Mesenteric fat pad (tissue), 1 donor: ENCODE measurements at regions not wholly inside any gene's neighbourhood (a gene's known extent, or its start where the extent isn't known, plus 50 kb on each side); places are given as distances from the start of the nearest gene placed in this dataset.
"Not testable (repeated sequence)": the region's sequence is repeated elsewhere in the genome, so short reads cannot be mapped to it uniquely, and the experiment has no call there.

ENCODE experiments used
- DNase-seq: peaks from one replicate; pipeline ENCODE4 v3.0.0-alpha.2; 2020; ENCODE audit warnings: low spot score
- donor health status: DM: yes; HTN: yes; CAD: no.

DNA sequence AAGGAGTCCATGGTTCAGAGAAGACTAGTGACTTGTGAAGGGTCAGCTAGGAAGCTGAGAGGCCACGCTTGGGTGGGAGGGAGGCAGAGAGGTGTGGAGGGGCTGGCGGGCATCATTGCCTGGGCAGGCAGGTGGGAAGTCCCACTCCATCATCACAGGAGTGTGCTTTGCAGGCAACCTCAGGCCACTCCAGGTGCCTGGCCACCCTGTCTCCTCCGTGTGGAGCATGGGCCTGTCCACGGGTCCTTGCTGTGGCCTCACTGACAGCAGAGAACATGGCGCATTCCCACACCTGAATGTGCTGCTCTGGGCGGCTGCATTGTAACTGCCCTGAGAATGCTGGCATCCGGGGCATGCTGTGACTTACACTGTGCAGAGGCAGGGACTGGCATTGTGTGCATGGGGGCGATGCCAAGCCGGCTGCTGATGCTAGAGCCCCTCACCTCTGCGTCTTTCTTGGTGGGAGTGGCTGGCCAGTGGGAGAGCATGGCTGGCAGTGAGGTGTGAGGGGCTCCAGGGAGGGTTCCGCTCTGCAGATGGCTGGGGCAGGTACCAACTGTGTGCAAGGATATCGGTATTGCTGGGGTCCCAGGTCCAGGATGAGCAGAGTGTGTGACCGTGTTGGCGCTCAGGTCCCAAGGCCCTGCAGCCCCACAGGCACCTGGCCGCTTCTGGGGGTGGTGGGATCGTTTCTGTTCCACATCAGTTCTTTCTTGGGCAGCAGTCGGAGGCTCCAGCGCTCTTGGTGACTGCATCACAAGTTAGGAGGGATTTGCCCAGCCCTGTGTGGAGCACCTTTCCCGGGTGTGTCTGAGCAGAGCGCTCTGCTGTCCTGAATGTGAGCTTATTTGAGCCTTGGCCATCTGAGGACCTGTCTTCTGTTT is 94.8 kb downstream of the NPIPB11 start:
- no peak for DNase-seq

- no peak for DNase-seq
Observed at GRCh38 chr16:29310852-29311314, 95.6 kb downstream of the NPIPB11 start.

GRCh38 chr16:29310243-29310642 is 96.3 kb downstream of the NPIPB11 start:
- DNase-seq, result not testable (repeated sequence)

DNA sequence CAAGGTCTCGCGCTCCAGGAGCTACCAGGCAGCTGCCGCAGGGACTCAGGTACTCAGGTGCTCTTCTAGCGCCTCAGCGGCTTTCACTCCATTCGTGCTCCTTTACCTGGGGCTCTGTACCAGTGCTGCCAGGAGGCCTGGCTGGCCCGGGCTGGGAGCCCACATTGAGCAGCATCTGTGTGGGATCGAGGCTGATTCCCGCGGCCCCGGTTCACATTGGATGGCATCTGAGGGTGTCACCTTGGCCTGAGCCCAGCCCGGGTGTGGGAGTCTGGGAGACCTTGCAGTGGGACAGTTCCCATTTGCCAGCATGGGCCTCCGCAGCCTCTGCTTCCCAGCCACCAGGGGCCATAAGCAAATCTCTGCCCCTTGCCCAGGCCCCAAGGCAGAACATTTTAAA is 96.9 kb downstream of the NPIPB11 start:
- not testable (repeated sequence) for DNase-seq

- DNase-seq, result no peak
Observed at GRCh38 chr16:29308644-29309546, 97.6 kb downstream of the NPIPB11 start.

DNA sequence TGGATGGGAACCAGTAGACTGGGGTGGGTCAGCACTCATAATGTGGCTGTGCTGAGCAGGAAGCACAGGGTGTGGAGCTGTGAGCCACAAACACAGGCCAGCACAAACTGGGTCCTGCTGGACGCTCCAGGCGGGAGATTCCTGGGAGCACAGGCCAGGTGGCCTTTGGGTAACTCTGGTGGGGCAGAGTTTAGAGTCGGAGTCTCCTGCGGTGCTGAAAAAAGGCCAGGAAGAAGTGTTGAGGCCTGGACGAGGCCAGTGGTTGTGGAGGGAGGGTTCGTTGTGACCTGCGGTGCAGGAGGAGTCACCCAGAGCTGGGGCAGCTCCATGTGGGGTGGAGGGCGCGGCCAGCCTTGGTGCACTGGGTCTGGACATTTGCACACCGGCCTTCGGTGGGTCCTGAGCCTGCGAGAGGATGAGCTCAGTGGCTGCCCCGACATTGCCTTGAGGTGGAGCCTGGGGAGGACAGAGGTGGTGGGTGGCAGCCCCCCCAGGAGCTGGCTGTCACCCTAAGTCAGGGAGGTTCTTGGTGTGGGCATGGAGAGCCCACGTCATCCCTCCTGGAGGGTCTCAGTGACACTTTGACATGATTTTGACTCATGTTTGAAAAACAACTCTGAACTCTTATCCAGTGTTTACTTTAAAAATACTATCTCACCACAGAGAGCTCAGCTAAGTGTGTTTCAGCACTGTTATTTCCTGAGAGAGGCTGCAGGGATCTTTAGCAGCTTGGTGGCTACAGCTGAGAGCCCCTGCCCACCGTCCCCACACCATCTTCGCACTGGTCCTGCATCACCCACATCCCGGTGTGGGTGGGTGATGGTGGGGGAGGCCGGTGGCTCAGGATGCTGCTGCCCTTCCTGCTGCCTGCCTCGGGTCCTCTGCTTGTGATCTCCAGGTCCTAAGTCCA is 98.7 kb downstream of the NPIPB11 start:
- no peak for DNase-seq

- DNase-seq, result no peak
Observed at GRCh38 chr16:29306943-29307597, 99.4 kb downstream of the NPIPB11 start.

GRCh38 chr16:29306201-29306600 is 100.3 kb downstream of the NPIPB11 start:
- no peak for DNase-seq

- not testable (repeated sequence) for DNase-seq
Observed at GRCh38 chr16:29305018-29305417, 101.5 kb downstream of the NPIPB11 start.

DNA sequence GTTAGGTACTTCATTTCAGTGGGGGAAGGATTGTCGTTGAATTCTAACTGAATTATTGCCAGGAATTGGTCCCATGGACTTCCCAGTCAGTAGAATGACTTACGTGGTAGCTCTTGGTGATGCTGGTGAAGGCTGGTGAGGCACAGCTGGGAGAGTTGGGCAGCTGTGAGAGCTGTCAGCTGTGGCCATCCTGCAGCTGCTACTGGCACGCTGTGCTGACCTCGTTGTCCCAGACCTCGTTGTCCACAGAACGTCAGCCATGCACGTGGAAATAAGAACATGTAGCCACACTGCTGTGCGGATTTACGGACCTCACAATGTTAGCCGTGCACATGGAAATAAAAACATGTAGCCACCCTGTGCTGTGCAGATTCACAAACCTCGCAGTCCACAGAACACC is 102.3 kb downstream of the NPIPB11 start:
- DNase-seq, result no peak

GRCh38 chr16:29303520-29303919 is 103.0 kb downstream of the NPIPB11 start:
- DNase-seq, result no peak

DNA sequence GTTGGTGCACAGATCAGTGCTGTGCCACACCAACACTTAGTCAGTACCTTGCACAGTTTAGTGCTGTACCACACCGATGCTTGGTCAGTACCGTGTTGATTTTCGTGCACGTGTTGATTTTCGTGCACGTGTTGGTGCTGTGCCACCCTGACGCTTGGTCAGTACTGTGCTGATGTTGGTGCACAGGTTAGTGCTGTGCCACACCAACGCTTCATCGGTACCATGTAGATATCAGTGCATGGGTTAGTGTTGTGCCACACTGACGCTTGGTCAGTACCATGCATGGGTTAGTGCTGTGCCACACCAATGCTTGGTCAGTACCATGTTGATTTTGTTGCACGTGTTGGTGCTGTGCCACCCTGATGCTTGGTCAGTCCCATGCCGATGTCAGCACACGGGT is 103.5 kb downstream of the NPIPB11 start:
- no peak for DNase-seq

DNA sequence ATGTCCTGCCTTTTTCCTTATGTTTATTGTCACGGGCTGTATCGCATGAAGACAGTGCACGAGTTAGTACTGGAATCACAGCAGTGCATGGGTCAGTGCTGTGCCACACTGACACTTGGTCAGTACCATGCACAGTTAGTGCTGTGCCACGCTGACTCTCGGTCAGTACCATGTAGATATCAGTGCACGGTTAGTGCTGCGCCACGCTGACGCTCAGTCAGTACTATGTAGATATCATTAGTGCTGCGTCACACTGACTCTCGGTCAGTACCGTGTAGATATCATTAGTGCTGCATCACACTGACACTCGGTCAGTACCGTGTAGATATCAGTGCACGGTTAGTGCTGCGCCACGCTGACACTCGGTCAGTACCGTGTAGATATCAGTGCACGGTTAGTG is 104.1 kb downstream of the NPIPB11 start:
- DNase-seq, result not testable (repeated sequence)

- not testable (repeated sequence) for DNase-seq
Observed at GRCh38 chr16:29301662-29302285, 104.7 kb downstream of the NPIPB11 start.

DNA sequence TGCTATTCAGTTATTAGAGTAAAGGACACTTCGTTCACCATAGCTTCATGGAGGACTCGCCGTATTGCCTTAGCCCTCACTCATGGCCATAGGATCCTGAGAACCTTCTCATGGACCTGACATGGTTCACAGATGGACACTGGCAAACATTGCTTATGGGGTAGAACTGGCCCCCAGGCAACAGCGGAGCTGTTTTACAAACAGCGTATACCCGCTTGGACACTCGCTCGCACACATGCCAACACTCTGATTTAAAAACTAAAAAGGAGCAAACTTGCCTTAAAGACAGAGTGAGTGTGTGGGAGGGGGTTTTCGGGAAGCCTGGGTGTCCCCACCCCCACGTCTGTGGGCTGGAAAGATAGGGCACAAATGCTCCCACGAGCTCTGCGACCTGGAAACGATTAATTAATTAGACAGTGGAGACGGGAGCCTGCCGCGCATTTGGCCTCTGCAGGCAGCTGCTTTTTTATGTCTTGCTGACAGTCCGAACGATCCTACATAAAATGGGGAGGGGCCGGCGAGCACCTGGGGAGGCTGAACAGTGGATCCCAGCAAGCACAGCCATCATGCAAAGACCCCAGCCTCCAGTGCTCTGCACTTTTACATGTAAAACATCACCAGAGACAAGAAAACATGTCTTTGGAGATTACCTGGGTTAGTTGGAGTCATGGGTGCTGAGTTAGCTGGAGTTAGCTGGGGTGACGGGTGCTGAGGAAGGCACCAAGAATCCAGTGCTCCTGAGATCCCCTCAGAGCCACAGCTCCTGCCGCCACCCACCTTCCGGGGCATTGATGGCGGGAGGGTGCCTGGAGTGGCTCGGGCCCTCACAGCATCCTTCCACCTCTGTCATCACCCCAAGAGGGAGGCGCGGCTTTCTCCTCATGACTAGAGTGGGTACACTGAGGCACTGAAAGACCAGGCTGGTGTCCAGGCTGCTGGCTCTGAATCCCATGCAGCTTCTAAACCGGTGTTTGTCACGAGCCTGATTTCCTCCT is 105.7 kb downstream of the NPIPB11 start:
- not testable (repeated sequence) for DNase-seq

GRCh38 chr16:29300030-29300491 is 106.5 kb downstream of the NPIPB11 start:
- DNase-seq, result not testable (repeated sequence)

GRCh38 chr16:29298997-29299396 is 107.5 kb downstream of the NPIPB11 start:
- not testable (repeated sequence) for DNase-seq

GRCh38 chr16:29298307-29298706 is 108.2 kb downstream of the NPIPB11 start:
- DNase-seq, result not testable (repeated sequence)
